Common myeloid progenitor, CD34-positive (primary cell): ENCODE measurements at regions not wholly inside any gene's neighbourhood (a gene's known extent, or its start where the extent isn't known, plus 50 kb on each side); places are given as distances from the start of the nearest gene placed in this dataset.

Source experiments
- CTCF ChIA-PET: fragments of 350-600 bp; sonication (Branson Sonifier 250); formaldehyde crosslinking; loops from one replicate; lab custom pipeline; 2021; ENCODE audit warnings: antibody characterized with exemption; lab: Charles Lee
- POLR2A ChIA-PET: fragments of 350-600 bp; sonication (Branson Sonifier 250); formaldehyde crosslinking; loops from one replicate; lab custom pipeline; 2021; ENCODE audit warnings: antibody characterized with exemption; lab: Charles Lee
- DNase-seq, 3 donors: peaks; one replicate each; pipeline versions ENCODE4 v3.0.0 to v3.0.0-alpha.2; 2013
- H3K27ac ChIP-seq, 2 experiments: 1 replicate in 1 of 2; 2 replicates in 1 of 2; pipeline ENCODE4 v1.7.0; 2013; ENCODE audit warnings: inconsistent platforms in 2 of 2, low read length in 2 of 2, mild to moderate bottlenecking in 2 of 2, low read depth in 1 of 2, moderate library complexity in 1 of 2; ENCODE audit not compliant: severe bottlenecking in 2 of 2, insufficient read depth in 1 of 2, poor library complexity in 1 of 2
- H3K27me3 ChIP-seq, 5 experiments: replicated peaks in 2 of 5; 1 replicate in 3 of 5; 2 replicates in 2 of 5; pipeline versions ENCODE4 v1.6.1 to v1.7.0; 2013; ENCODE audit warnings: low read length in 4 of 5, mild to moderate bottlenecking in 2 of 5, moderate library complexity in 2 of 5, inconsistent platforms in 1 of 5; ENCODE audit not compliant: insufficient read depth in 5 of 5, control insufficient read depth in 4 of 5
- H3K36me3 ChIP-seq, 4 experiments: 1 replicate in 2 of 4; 2 replicates in 2 of 4; pipeline versions ENCODE4 v1.6.1 to v1.7.0; 2013; ENCODE audit warnings: low read length in 3 of 4, control low read depth in 1 of 4, mild to moderate bottlenecking in 1 of 4; ENCODE audit not compliant: control insufficient read depth in 4 of 4, insufficient read depth in 4 of 4
- H3K4me1 ChIP-seq, 4 experiments: 1 replicate in 3 of 4; 2 replicates in 1 of 4; pipeline versions ENCODE4 v1.6.1 to v1.7.1; 2013; ENCODE audit warnings: low read length in 3 of 4, mild to moderate bottlenecking in 3 of 4, control low read depth in 1 of 4, inconsistent platforms in 1 of 4, moderate library complexity in 1 of 4; ENCODE audit not compliant: control insufficient read depth in 4 of 4, insufficient read depth in 4 of 4; ENCODE audit errors: control extremely low read depth in 1 of 4
- H3K4me3 ChIP-seq, 7 experiments: 1 replicate in 4 of 7; 2 replicates in 3 of 7; pipeline versions ENCODE4 v1.5.1 to v1.7.0; 2013; ENCODE audit warnings: mild to moderate bottlenecking in 7 of 7, low read length in 6 of 7, moderate library complexity in 6 of 7, inconsistent platforms in 2 of 7, low read depth in 2 of 7, control low read depth in 1 of 7; ENCODE audit not compliant: insufficient read depth in 4 of 7, control insufficient read depth in 1 of 7; ENCODE audit errors: extremely low read depth in 1 of 7
- H3K9me3 ChIP-seq, 5 experiments: 1 replicate in 4 of 5; 2 replicates in 1 of 5; pipeline versions ENCODE4 v1.6.1 to v1.7.1; 2013; ENCODE audit warnings: low read length in 4 of 5, mild to moderate bottlenecking in 2 of 5, inconsistent platforms in 1 of 5, low read depth in 1 of 5, moderate library complexity in 1 of 5; ENCODE audit not compliant: control insufficient read depth in 4 of 5, insufficient read depth in 2 of 5; ENCODE audit errors: control extremely low read depth in 1 of 5
- WGBS: methylation state at CpG from one replicate; pipeline ENCODE4 v1.1.5; 2013; ENCODE audit not compliant: insufficient coverage; 5-methylcytosine and 5-hydroxymethylcytosine counted together

DNA sequence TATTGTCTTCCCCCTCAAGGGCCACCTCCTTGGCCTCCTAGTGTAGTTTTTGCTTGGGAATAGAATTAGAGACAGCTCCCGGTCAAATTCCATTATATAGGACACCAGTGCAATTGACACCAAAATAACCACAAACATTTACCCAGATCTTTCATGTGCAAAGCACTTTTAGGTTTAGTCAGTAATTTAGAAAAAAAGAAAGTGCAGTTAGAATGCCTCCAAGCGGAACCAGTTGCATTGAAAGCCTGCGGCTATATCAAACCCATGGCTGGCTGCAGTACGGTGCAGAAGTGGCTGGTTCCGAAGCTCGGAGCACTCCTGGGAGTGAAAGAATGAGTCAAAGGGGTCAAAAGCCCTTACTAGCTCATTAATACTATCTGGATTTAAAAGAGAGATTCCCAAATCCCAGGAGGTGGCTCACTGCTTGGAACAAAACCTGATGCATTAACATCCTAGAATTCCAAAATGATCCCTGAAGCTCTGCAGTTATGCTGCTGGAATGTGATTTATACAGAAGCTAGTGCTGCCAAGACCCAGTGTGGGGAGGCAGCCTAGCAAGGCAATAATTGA lies 432.2 kb upstream of the KLHL29 start:
- POLR2A ChIA-PET = no interaction called here
- CTCF ChIA-PET = no interaction called here
- no peak overlapping the region for H3K4me3 ChIP-seq
- H3K9me3 ChIP-seq = no peaks in the 10 kb centered on the region
- H3K27me3 ChIP-seq = no peaks in the 10 kb centered on the region
- no peaks in the 10 kb centered on the region for H3K36me3 ChIP-seq
- H3K4me1 ChIP-seq = no peaks in the 10 kb centered on the region
- no peak overlapping the region for H3K27ac ChIP-seq
- 82% methylated on average over 5 of the region's 6 CpGs for WGBS
- no peak for DNase-seq

DNA sequence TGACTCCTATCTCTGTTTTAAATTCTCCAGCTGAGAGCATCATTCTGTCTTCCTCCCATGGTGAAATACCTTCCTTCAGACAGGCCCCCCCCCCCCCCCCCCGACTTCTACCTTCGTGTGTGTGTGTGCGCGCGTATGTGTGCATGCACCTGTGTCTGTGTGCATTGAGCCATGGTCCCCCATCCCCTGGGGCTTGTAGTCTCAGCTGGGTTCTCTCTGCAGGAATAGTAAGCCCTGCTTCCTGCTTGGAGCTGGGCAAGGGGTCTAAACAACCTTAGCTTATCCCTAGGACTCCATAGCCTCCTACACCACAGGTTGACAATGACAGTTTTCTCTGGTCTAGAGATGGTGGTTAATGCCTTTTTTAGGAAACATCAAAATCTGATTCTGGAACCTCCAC lies 427.5 kb upstream of the KLHL29 start:
- H3K9me3 ChIP-seq = no peaks in the 10 kb centered on the region
- no peaks in the 10 kb centered on the region for H3K36me3 ChIP-seq
- no peak for DNase-seq
- peaks cover 0 to 2% (median 0%) of the 10 kb centered on the region in 5 experiments for H3K27me3 ChIP-seq
- CTCF ChIA-PET = no interaction called here
- no peaks in the 10 kb centered on the region for H3K4me1 ChIP-seq
- POLR2A ChIA-PET = interaction anchor here (0.6 kb wide), 1 partner anchor 1361 kb away, joined by 3 read pairs; no protein-coding TSS in a partner anchor
- H3K4me3 ChIP-seq = no peak overlapping the region
- no peak overlapping the region for H3K27ac ChIP-seq
- WGBS = no CpG with 5 or more reads among the region's 5 CpGs

DNA sequence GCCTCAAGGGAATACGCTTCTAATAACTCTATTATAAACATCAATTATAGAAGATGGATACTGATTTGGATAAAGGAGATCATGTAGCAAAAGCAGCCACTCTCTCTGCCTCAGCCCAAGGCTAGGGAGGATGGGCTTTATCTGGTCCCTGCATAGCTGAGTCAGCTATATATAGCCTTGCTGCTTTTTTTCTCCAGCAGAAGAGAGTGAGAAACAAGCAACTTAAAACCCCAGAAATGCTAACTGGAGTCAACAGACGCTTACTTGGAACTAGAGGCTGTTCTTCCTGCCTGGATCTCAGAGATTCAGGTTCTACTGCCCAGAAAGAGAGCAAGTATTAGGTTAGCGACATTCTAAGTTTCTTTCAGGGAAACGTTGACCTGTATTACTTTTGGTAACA lies 426.7 kb upstream of the KLHL29 start:
- Histone ChIP-seq H3K27me3 (peaks cover 0 to 2% (median 0%) of the 10 kb centered on the region in 5 experiments), H3K9me3 (no peaks in the 10 kb centered on the region), H3K4me3 (no peak overlapping the region), H3K36me3 (no peaks in the 10 kb centered on the region), H3K27ac (no peak overlapping the region), H3K4me1 (no peaks in the 10 kb centered on the region)
- DNase-seq = no peak
- ChIA-PET CTCF (no interaction called here), POLR2A (no interaction called here)
- WGBS = 97% methylated on average over 3 of the region's 4 CpGs

DNA sequence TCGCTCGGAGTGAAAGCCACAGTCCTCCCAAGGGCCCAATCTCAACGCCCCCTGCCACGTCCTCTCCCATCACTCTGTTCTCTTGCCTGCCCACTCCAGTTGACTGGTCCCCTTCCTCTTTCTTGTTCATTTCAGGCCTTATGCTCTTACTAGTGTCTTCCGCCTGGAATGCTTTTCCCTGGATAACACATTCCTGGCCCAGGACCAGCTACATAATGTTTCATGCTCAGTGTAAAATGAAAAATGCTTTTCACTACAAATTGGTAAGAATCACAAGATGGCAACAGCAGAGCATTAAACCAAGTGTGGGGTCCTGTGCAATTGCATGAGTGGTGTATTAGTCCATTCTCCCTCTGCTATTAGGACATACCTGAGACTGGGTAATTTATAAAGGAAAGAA lies 417.2 kb upstream of the KLHL29 start:
- no peak for DNase-seq
- ChIA-PET POLR2A (no interaction called here), CTCF (no interaction called here)
- no peaks in the 10 kb centered on the region for H3K9me3 ChIP-seq
- no peaks in the 10 kb centered on the region for H3K4me1 ChIP-seq
- H3K36me3 ChIP-seq = no peaks in the 10 kb centered on the region
- H3K27me3 ChIP-seq = peaks cover 0 to 3% (median 0%) of the 10 kb centered on the region in 5 experiments
- H3K27ac ChIP-seq = no peak overlapping the region
- 94% methylated on average over 2 of the region's 5 CpGs for WGBS
- no peak overlapping the region for H3K4me3 ChIP-seq

DNA sequence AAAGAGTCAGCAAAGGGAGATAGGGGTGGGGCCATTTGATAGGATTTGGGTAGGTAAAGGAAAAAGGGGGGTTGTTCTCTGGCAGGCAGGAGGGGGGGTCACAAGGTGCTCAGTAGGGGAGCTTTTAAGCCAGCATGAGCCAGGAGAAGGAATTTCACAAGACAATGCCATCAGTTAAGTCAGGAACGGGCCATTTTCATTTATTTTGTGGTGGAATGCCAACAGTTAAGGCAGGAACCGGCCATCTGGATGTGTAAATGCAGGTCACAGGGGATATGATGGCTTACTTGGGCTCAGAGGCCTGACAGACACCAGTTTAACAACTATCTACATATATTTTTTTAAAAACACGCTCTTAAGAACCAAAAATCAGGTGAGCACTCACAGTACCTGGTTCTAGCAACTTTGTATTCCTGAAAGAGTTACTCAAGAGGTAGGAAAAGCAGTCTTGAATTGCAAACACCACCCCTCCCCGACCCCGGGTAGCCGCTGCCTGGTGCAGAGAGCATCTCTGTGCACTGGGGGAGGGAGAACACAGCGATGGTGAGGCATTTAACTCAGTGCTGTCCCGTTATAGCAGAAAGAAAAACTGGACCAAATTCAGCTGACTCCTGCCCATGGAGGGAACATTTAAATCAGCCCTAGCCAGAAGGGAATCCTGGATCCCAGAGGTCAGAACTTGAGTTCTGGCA lies 414.5 kb upstream of the KLHL29 start:
- 36% methylated on average over 7 of the region's 8 CpGs for WGBS
- POLR2A ChIA-PET = no interaction called here

DNA sequence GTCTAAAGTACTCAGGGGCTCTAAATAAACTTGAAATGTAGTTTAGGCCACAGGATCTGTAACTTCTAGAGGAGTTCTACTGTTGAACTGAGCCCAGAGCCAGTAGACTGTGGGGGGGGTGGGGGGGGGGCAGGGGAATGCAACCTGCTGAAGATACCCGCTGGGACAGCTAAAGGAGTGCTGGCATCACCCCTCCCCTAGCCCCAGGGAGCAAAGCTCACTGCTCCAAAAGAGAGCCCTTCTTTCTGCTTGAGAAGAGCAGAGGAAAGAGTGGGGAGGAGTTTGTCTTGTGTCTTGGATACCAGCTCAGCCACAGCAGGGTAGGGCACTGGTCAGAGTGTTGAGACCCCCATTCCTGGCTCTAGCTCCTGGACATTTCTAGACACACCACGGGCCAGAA lies 414.0 kb upstream of the KLHL29 start:
- Histone ChIP-seq H3K27ac (no peak overlapping the region), H3K27me3 (peaks cover 0 to 3% (median 0%) of the 10 kb centered on the region in 5 experiments), H3K36me3 (no peaks in the 10 kb centered on the region), H3K9me3 (no peaks in the 10 kb centered on the region), H3K4me1 (no peaks in the 10 kb centered on the region), H3K4me3 (no peak overlapping the region)
- WGBS = no CpG with 5 or more reads among the region's 2 CpGs
- CTCF ChIA-PET = no interaction called here
- POLR2A ChIA-PET = no interaction called here
- no peak for DNase-seq

More for the DNA sequence above, 414.5 kb upstream of the KLHL29 start:
- CTCF ChIA-PET = no interaction called here
- Histone ChIP-seq H3K36me3 (no peaks in the 10 kb centered on the region), H3K27me3 (peaks cover 0 to 3% (median 0%) of the 10 kb centered on the region in 5 experiments), H3K4me1 (no peaks in the 10 kb centered on the region), H3K27ac (no peak overlapping the region), H3K4me3 (no peak overlapping the region), H3K9me3 (no peaks in the 10 kb centered on the region)
- no peak for DNase-seq

DNA sequence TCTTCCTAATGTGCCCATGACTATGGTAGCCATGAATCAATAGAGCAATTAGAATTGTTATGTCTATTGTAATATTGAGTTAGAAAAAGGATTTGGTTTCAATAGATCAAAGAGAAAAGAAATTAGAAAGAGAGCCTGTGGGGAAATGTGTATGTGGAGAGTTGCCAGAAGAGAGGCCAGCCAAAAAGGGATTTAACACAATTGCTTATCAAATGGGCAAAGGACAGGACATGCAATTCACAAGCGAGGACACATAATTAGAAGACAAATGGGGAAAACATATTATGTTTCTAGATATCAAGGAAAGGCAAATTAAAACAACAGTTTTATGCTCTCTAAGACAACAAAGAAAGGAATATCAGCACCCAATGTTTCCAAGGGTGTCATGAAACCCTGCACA lies 403.2 kb upstream of the KLHL29 start:
- ChIA-PET CTCF (no interaction called here), POLR2A (no interaction called here)
- WGBS = no CpG with 5 or more reads among the region's 1 CpG
- no peak overlapping the region for H3K27ac ChIP-seq
- H3K27me3 ChIP-seq = no peaks in the 10 kb centered on the region
- no peaks in the 10 kb centered on the region for H3K36me3 ChIP-seq
- DNase-seq = no peak
- no peaks in the 10 kb centered on the region for H3K4me1 ChIP-seq
- H3K4me3 ChIP-seq = no peak overlapping the region
- peaks cover 0 to 3% (median 0%) of the 10 kb centered on the region in 5 experiments for H3K9me3 ChIP-seq
